ENCODE measurements at regions not wholly inside any gene's neighbourhood (a gene's known extent, or its start where the extent isn't known, plus 50 kb on each side); places are given as distances from the start of the nearest gene placed in this dataset.

GRCh38 chr7:125390981-125391380, 461.4 kb upstream of the POT1 start:
- H3K4me3 Mint-ChIP-seq = no peak overlapping the region
- H3K9me3 Mint-ChIP-seq = peaks cover 8% of the 10 kb centered on the region
- no peak overlapping the region for H3K27ac Mint-ChIP-seq
- intact Hi-C loops (cut with micrococcal nuclease) = no loop called here
- no peaks in the 10 kb centered on the region for H3K27me3 Mint-ChIP-seq
- no peaks in the 10 kb centered on the region for H3K36me3 Mint-ChIP-seq (ENCODE audit: low read depth)
- no peaks in the 10 kb centered on the region for H3K4me1 Mint-ChIP-seq (ENCODE audit: low read depth)

- H3K27me3 Mint-ChIP-seq = no peaks in the 10 kb centered on the region
- no peak overlapping the region for H3K4me3 Mint-ChIP-seq
- no peaks in the 10 kb centered on the region for H3K36me3 Mint-ChIP-seq (ENCODE audit: low read depth)
- H3K27ac Mint-ChIP-seq = no peak overlapping the region
- no peaks in the 10 kb centered on the region for H3K4me1 Mint-ChIP-seq (ENCODE audit: low read depth)
- intact Hi-C loops (cut with micrococcal nuclease) = no loop called here
- H3K9me3 Mint-ChIP-seq = peaks cover 25% of the 10 kb centered on the region
Measured at GRCh38 chr7:125386211-125386610, 456.6 kb upstream of the POT1 start.

GRCh38 chr7:125383324-125383723, 453.7 kb upstream of the POT1 start:
- peaks cover 19% of the 10 kb centered on the region for H3K9me3 Mint-ChIP-seq

GRCh38 chr7:125382401-125382800, 452.8 kb upstream of the POT1 start:
- Mint-ChIP-seq H3K4me1 (ENCODE audit: low read depth) (no peaks in the 10 kb centered on the region), H3K27me3 (no peaks in the 10 kb centered on the region), H3K9me3 (peaks cover 17% of the 10 kb centered on the region), H3K27ac (no peak overlapping the region), H3K36me3 (ENCODE audit: low read depth) (no peaks in the 10 kb centered on the region), H3K4me3 (no peak overlapping the region)
- intact Hi-C loops (cut with micrococcal nuclease) = no loop called here

More at GRCh38 chr7:125383324-125383723, 453.7 kb upstream of the POT1 start:
- Mint-ChIP-seq H3K4me3 (no peak overlapping the region), H3K36me3 (ENCODE audit: low read depth) (no peaks in the 10 kb centered on the region), H3K27me3 (no peaks in the 10 kb centered on the region), H3K27ac (no peak overlapping the region), H3K4me1 (ENCODE audit: low read depth) (no peaks in the 10 kb centered on the region)
- intact Hi-C loops (cut with micrococcal nuclease) = no loop called here

- intact Hi-C loops (cut with micrococcal nuclease) = no loop called here
- H3K9me3 Mint-ChIP-seq = no peaks in the 10 kb centered on the region
- H3K36me3 Mint-ChIP-seq (ENCODE audit: low read depth) = no peaks in the 10 kb centered on the region
- no peaks in the 10 kb centered on the region for H3K4me1 Mint-ChIP-seq (ENCODE audit: low read depth)
- no peak overlapping the region for H3K4me3 Mint-ChIP-seq
- no peak overlapping the region for H3K27ac Mint-ChIP-seq
- no peaks in the 10 kb centered on the region for H3K27me3 Mint-ChIP-seq
Measured at GRCh38 chr7:125375942-125376341, 446.3 kb upstream of the POT1 start.

- Mint-ChIP-seq H3K36me3 (ENCODE audit: low read depth) (no peaks in the 10 kb centered on the region), H3K4me1 (ENCODE audit: low read depth) (no peaks in the 10 kb centered on the region), H3K27me3 (no peaks in the 10 kb centered on the region), H3K4me3 (no peak overlapping the region), H3K27ac (no peak overlapping the region), H3K9me3 (no peaks in the 10 kb centered on the region)
- intact Hi-C loops (cut with micrococcal nuclease) = no loop called here
Measured at GRCh38 chr7:125370502-125370901, 440.9 kb upstream of the POT1 start.

GRCh38 chr7:125363873-125364272, 434.2 kb upstream of the POT1 start:
- H3K4me1 Mint-ChIP-seq (ENCODE audit: low read depth) = no peaks in the 10 kb centered on the region
- H3K36me3 Mint-ChIP-seq (ENCODE audit: low read depth) = no peaks in the 10 kb centered on the region
- no peak overlapping the region for H3K27ac Mint-ChIP-seq
- intact Hi-C loops (cut with micrococcal nuclease) = no loop called here
- H3K27me3 Mint-ChIP-seq = no peaks in the 10 kb centered on the region
- peaks cover 10% of the 10 kb centered on the region for H3K9me3 Mint-ChIP-seq
- H3K4me3 Mint-ChIP-seq = no peak overlapping the region

GRCh38 chr7:125358551-125359167, 429.0 kb upstream of the POT1 start:
- H3K4me1 Mint-ChIP-seq (ENCODE audit: low read depth) = no peaks in the 10 kb centered on the region
- no peaks in the 10 kb centered on the region for H3K36me3 Mint-ChIP-seq (ENCODE audit: low read depth)
- peaks cover 5% of the 10 kb centered on the region for H3K9me3 Mint-ChIP-seq
- no peaks in the 10 kb centered on the region for H3K27me3 Mint-ChIP-seq
- no peak overlapping the region for H3K4me3 Mint-ChIP-seq
- no peak overlapping the region for H3K27ac Mint-ChIP-seq
- intact Hi-C loops (cut with micrococcal nuclease) = no loop called here

GRCh38 chr7:125357676-125358455, 428.2 kb upstream of the POT1 start:
- Mint-ChIP-seq H3K36me3 (ENCODE audit: low read depth) (no peaks in the 10 kb centered on the region), H3K4me3 (no peak overlapping the region), H3K9me3 (peaks cover 9% of the 10 kb centered on the region), H3K4me1 (ENCODE audit: low read depth) (no peaks in the 10 kb centered on the region), H3K27ac (no peak overlapping the region), H3K27me3 (no peaks in the 10 kb centered on the region)
- intact Hi-C loops (cut with micrococcal nuclease) = no loop called here

- Mint-ChIP-seq H3K4me3 (no peak overlapping the region), H3K36me3 (ENCODE audit: low read depth) (no peaks in the 10 kb centered on the region), H3K4me1 (ENCODE audit: low read depth) (no peaks in the 10 kb centered on the region), H3K27me3 (no peaks in the 10 kb centered on the region), H3K27ac (no peak overlapping the region), H3K9me3 (peaks cover 9% of the 10 kb centered on the region)
- intact Hi-C loops (cut with micrococcal nuclease) = no loop called here
Measured at GRCh38 chr7:125355899-125356298, 426.3 kb upstream of the POT1 start.

- H3K4me3 Mint-ChIP-seq = no peak overlapping the region
- H3K27ac Mint-ChIP-seq = no peak overlapping the region
- H3K36me3 Mint-ChIP-seq (ENCODE audit: low read depth) = no peaks in the 10 kb centered on the region
- H3K9me3 Mint-ChIP-seq = no peaks in the 10 kb centered on the region
- no peaks in the 10 kb centered on the region for H3K4me1 Mint-ChIP-seq (ENCODE audit: low read depth)
- intact Hi-C loops (cut with micrococcal nuclease) = no loop called here
- no peaks in the 10 kb centered on the region for H3K27me3 Mint-ChIP-seq
Measured at GRCh38 chr7:125347269-125347668, 417.6 kb upstream of the POT1 start.

- Mint-ChIP-seq H3K36me3 (ENCODE audit: low read depth) (no peaks in the 10 kb centered on the region), H3K27ac (no peak overlapping the region), H3K4me3 (no peak overlapping the region), H3K9me3 (peaks cover 14% of the 10 kb centered on the region), H3K4me1 (ENCODE audit: low read depth) (no peaks in the 10 kb centered on the region), H3K27me3 (no peaks in the 10 kb centered on the region)
- intact Hi-C loops (cut with micrococcal nuclease) = no loop called here
Measured at GRCh38 chr7:125338110-125338509, 408.5 kb upstream of the POT1 start.

- intact Hi-C loops (cut with micrococcal nuclease) = no loop called here
- Mint-ChIP-seq H3K36me3 (ENCODE audit: low read depth) (no peaks in the 10 kb centered on the region), H3K4me3 (no peak overlapping the region), H3K27me3 (no peaks in the 10 kb centered on the region), H3K9me3 (peaks cover 26% of the 10 kb centered on the region), H3K4me1 (ENCODE audit: low read depth) (no peaks in the 10 kb centered on the region), H3K27ac (no peak overlapping the region)
Measured at GRCh38 chr7:125336326-125336725, 406.7 kb upstream of the POT1 start.

GRCh38 chr7:125326666-125327255, 397.1 kb upstream of the POT1 start:
- Mint-ChIP-seq H3K4me3 (no peak overlapping the region), H3K4me1 (ENCODE audit: low read depth) (no peaks in the 10 kb centered on the region), H3K36me3 (ENCODE audit: low read depth) (no peaks in the 10 kb centered on the region), H3K9me3 (peaks cover 9% of the 10 kb centered on the region), H3K27me3 (no peaks in the 10 kb centered on the region), H3K27ac (no peak overlapping the region)
- intact Hi-C loops (cut with micrococcal nuclease) = no loop called here

All from dendritic cell treated with granulocyte-macrophage colony-stimulating factor and Interleukin-4, amounts not matched to agents 40 ng/mL and 50 ng/mL, for 4 days (primary cell).